Endothelial cell of umbilical vein (primary cell): ENCODE measurements at regions not wholly inside any gene's neighbourhood (a gene's known extent, or its start where the extent isn't known, plus 50 kb on each side); places are given as distances from the start of the nearest gene placed in this dataset.

Source experiments
- BruUV-seq: library from RNA; stranded (reverse); fragments of 400-500 nt; replicated peaks from 2 replicates; lab custom pipeline; 2021; lab: Mats Ljungman, UMichigan
- CTCF ChIA-PET: fragments of 300-600, 350-600 bp; sonication (Branson Sonifier 250); formaldehyde crosslinking; loops from one replicate; lab custom pipeline; 2021; ENCODE audit warnings: antibody characterized with exemption, inconsistent platforms; lab: Charles Lee
- POLR2A ChIA-PET: fragments of 300-600, 350-600 bp; sonication (Branson Sonifier 250); formaldehyde crosslinking; loops from one replicate; lab custom pipeline; 2021; ENCODE audit warnings: antibody characterized with exemption, inconsistent platforms; lab: Charles Lee
- DNase-seq: peaks from one replicate; pipeline ENCODE4 v3.0.0-alpha.2; 2011; ENCODE audit warnings: low read depth, low spot score
- FAIRE-seq: peaks from 2 replicates; lab custom pipeline; 2011; peaks lifted over from hg19 to GRCh38; lab: Jason Lieb, UNC
- H2AFZ ChIP-seq: 2 replicates; pipeline ENCODE4 v1.6.0; 2012; ENCODE audit warnings: low read depth, low read length, control low read depth, inconsistent platforms
- H3K27ac ChIP-seq: 2 replicates; pipeline ENCODE4 v1.5.1; 2011; ENCODE audit warnings: low read depth, mild to moderate bottlenecking, control low read depth, low read length, moderate library complexity; ENCODE audit not compliant: insufficient read depth
- H3K27me3 ChIP-seq, 2 experiments: 2 replicates each; pipeline versions ENCODE4 v1.6.0 to v1.6.1; 2011; ENCODE audit warnings: low read length in 2 of 2, mixed read lengths in 1 of 2; ENCODE audit not compliant: control insufficient read depth in 2 of 2, insufficient read depth in 2 of 2
- H3K36me3 ChIP-seq, 2 experiments: 2 replicates in 1 of 2; 3 replicates in 1 of 2; pipeline ENCODE4 v1.5.1; 2011; ENCODE audit warnings: low read length in 2 of 2, mild to moderate bottlenecking in 1 of 2, moderate library complexity in 1 of 2; ENCODE audit not compliant: control insufficient read depth in 2 of 2, insufficient read depth in 2 of 2; ENCODE audit errors: extremely low read depth in 1 of 2
- H3K4me1 ChIP-seq: 3 replicates; pipeline ENCODE4 v1.5.1; 2011; ENCODE audit warnings: mild to moderate bottlenecking, low read length; ENCODE audit not compliant: control insufficient read depth, insufficient read depth; ENCODE audit errors: extremely low read depth
- H3K4me2 ChIP-seq: 2 replicates; pipeline ENCODE4 v1.6.1; 2011; ENCODE audit warnings: low read length, control low read depth, mixed read lengths; ENCODE audit not compliant: insufficient read depth
- H3K4me3 ChIP-seq, 3 experiments: fragments of 200-600 bp in 1 of 3; sonication (generic), shearing (Covaris generic) in 1 of 3; replicated peaks in 1 of 3; 2 replicates each; pipeline ENCODE4 v1.5.1; 2011 to 2016; ENCODE audit warnings: control low read depth in 3 of 3, low read length in 3 of 3, mild to moderate bottlenecking in 2 of 3, inconsistent platforms in 1 of 3, low read depth in 1 of 3, moderate library complexity in 1 of 3; ENCODE audit not compliant: insufficient read depth in 1 of 3
- H3K79me2 ChIP-seq: 2 replicates; pipeline ENCODE4 v1.6.0; 2012; ENCODE audit warnings: low read length, inconsistent platforms; ENCODE audit not compliant: control insufficient read depth, insufficient read depth
- H3K9ac ChIP-seq: replicated peaks from 2 replicates; pipeline ENCODE3; 2011; ENCODE audit warnings: low read length, control low read depth; ENCODE audit not compliant: insufficient read depth; ENCODE audit errors: extremely low read depth
- H3K9me1 ChIP-seq: replicated peaks from 3 replicates; pipeline ENCODE4 v1.6.0; 2011; ENCODE audit warnings: mild to moderate bottlenecking, low read length; ENCODE audit not compliant: control insufficient read depth, insufficient read depth; ENCODE audit errors: extremely low read depth
- H3K9me3 ChIP-seq: replicated peaks from 2 replicates; pipeline ENCODE4 v1.5.1; 2012; ENCODE audit warnings: low read length, inconsistent platforms; ENCODE audit not compliant: control insufficient read depth, insufficient read depth
- H4K20me1 ChIP-seq: replicated peaks from 2 replicates; pipeline ENCODE3; 2011; ENCODE audit warnings: mild to moderate bottlenecking, low read length; ENCODE audit not compliant: control insufficient read depth, insufficient read depth; ENCODE audit errors: extremely low read depth
- CTCF ChIP-seq, 2 donors: IDR thresholded peaks; 1 replicate in 1 of 2; 2 replicates in 1 of 2; pipeline ENCODE4 v1.5.1; 2011; ENCODE audit warnings: low read length in 2 of 2, mild to moderate bottlenecking in 2 of 2, moderate library complexity in 2 of 2, control low read depth in 1 of 2, inconsistent platforms in 1 of 2, low read depth in 1 of 2; ENCODE audit not compliant: insufficient read depth in 1 of 2; ENCODE audit errors: extremely low read depth in 1 of 2
- EZH2 ChIP-seq: IDR thresholded peaks from 2 replicates; pipeline ENCODE4 v1.6.1; 2012; ENCODE audit warnings: borderline replicate concordance, low read depth, mild to moderate bottlenecking, moderate library complexity, low read length, inconsistent platforms; ENCODE audit not compliant: severe bottlenecking
- FOS ChIP-seq: IDR thresholded peaks from 2 replicates; pipeline ENCODE4 v1.6.1; 2011; ENCODE audit warnings: mild to moderate bottlenecking, low read length, moderate library complexity, borderline replicate concordance; ENCODE audit not compliant: insufficient read depth
- GATA2 ChIP-seq: IDR thresholded peaks from 2 replicates; pipeline ENCODE4 v1.7.0; 2011; ENCODE audit warnings: low read depth, mild to moderate bottlenecking, moderate library complexity, mixed read lengths, low read length; ENCODE audit not compliant: insufficient read length, insufficient read depth
- JUN ChIP-seq: IDR thresholded peaks from 2 replicates; pipeline ENCODE4 v1.6.1; 2011; ENCODE audit warnings: borderline replicate concordance, low read depth; ENCODE audit not compliant: insufficient read length, insufficient read depth
- MAX ChIP-seq: IDR thresholded peaks from 2 replicates; pipeline ENCODE4 v1.6.1; 2011; ENCODE audit not compliant: insufficient read depth, insufficient read length
- MYC ChIP-seq: IDR thresholded peaks from one replicate; pipeline ENCODE4 v1.6.1; 2011; ENCODE audit warnings: mild to moderate bottlenecking, low read depth, low read length
- POLR2A ChIP-seq: IDR thresholded peaks from 2 replicates; pipeline ENCODE4 v1.6.1; 2012; ENCODE audit warnings: low read depth, mild to moderate bottlenecking, control low read depth, low read length
- POLR2AphosphoS5 ChIP-seq: IDR thresholded peaks from 2 replicates; pipeline ENCODE4 v1.6.1; 2012; ENCODE audit warnings: low read depth, mild to moderate bottlenecking, control low read depth, low read length, moderate library complexity; ENCODE audit not compliant: insufficient read depth
- dilution Hi-C: fragments of 300-500 bp; cut with MboI; formaldehyde crosslinking; loops from one replicate; pipeline ENCODE4 v1.15.0; 2019; ENCODE audit warnings: low sequenced_read_pairs; ENCODE audit not compliant: extremely low pct_ligation_motif_present
- intact Hi-C: fragments of 100-400 bp; cut with micrococcal nuclease; formaldehyde crosslinking; loops from one replicate; pipeline ENCODE4 v1.10.0; 2022

DNA sequence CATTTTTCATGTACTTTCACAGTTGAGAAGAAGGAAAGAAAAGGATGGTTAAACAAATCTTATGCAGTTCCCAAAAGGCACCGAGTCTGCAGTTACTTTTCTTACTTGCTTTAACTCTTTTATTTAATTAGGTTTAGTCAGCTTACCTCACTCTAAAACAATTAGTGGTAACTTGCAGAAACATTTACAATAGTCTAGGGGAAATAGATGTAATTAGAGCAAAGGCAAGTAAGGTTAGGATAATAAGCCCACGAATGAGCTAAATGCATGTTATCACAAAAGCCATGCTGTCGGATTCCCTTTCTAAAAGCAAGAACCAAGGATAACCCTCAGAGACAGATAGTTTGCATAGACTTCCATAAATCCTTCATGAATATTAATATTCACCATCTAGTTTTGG lies 82.0 kb upstream of the VCX2 start:
- Histone ChIP-seq H3K9me1 (no peaks in the 10 kb centered on the region), H3K27ac (no peak overlapping the region), H3K27me3 (no peaks in the 10 kb centered on the region), H3K79me2 (no peaks in the 10 kb centered on the region), H3K4me3 (no peak overlapping the region), H3K4me1 (no peaks in the 10 kb centered on the region), H3K36me3 (no peaks in the 10 kb centered on the region), H3K4me2 (no peak overlapping the region), H3K9ac (no peak overlapping the region), H4K20me1 (no peaks in the 10 kb centered on the region), H2AFZ (no peak overlapping the region), H3K9me3 (no peaks in the 10 kb centered on the region)
- POLR2A ChIA-PET = no interaction called here
- TF ChIP-seq POLR2AphosphoS5 (no peak), EZH2 (no peak), JUN (no peak), FOS (no peak), POLR2A (no peak), MAX (no peak), CTCF (IDR thresholded peaks at IDR 0.05; ENCODE audit: extremely low read depth in 1 of 2, insufficient read depth in 1 of 2, low read depth in 1 of 2, low read length in 2 of 2) (no peak), MYC (no peak), GATA2 (no peak)
- intact Hi-C loops = no loop called here
- BruUV-seq = no TSS peak
- CTCF ChIA-PET = no interaction called here
- dilution Hi-C loops = no loop called here
- DNase-seq (no peak), FAIRE-seq (no peak)
